ENCODE measurements at regions not wholly inside any gene's neighbourhood (a gene's known extent, or its start where the extent isn't known, plus 50 kb on each side); places are given as distances from the start of the nearest gene placed in this dataset.

- TF ChIP-seq ZNF274 (IDR thresholded peaks at IDR 0.05; ENCODE audit: low read depth, low read length) (no peak), SUZ12 (IDR thresholded peaks at IDR 0.05; ENCODE audit: extremely low read depth, insufficient read depth, insufficient read length) (no peak)
Measured at GRCh38 chr14:49456589-49456988, 129.6 kb downstream of the RPS29 start.
